DMS53 treated with DMSO at 0.1 percent for 48 hours (cell line): ENCODE measurements at regions not wholly inside any gene's neighbourhood (a gene's known extent, or its start where the extent isn't known, plus 50 kb on each side); places are given as distances from the start of the nearest gene placed in this dataset.

Experiments used
- DNase-seq: peaks from one replicate; lab custom pipeline; 2025; ENCODE audit not compliant: unreplicated experiment; lab: John Stamatoyannopoulos, UW

GRCh38 chr11:134677397-134677822 is 265.4 kb upstream of the B3GAT1 start:
- DNase-seq: no peak

- no peak for DNase-seq
These were observed 264.7 kb upstream of the B3GAT1 start for GRCh38 chr11:134676516-134677287.

- no peak for DNase-seq
These were observed 263.9 kb upstream of the B3GAT1 start for GRCh38 chr11:134675983-134676382.

GRCh38 chr11:134674974-134675373 is 262.9 kb upstream of the B3GAT1 start:
- DNase-seq: no peak

GRCh38 chr11:134670961-134671370 is 258.9 kb upstream of the B3GAT1 start:
- DNase-seq: no peak

- no peak for DNase-seq
These were observed 258.3 kb upstream of the B3GAT1 start for GRCh38 chr11:134670247-134670782.

GRCh38 chr11:134669796-134670195 is 257.8 kb upstream of the B3GAT1 start:
- DNase-seq: no peak

GRCh38 chr11:134668796-134669195 is 256.8 kb upstream of the B3GAT1 start:
- no peak for DNase-seq

GRCh38 chr11:134668076-134668475 is 256.0 kb upstream of the B3GAT1 start:
- DNase-seq: no peak

GRCh38 chr11:134667505-134667904 is 255.5 kb upstream of the B3GAT1 start:
- no peak for DNase-seq

GRCh38 chr11:134667175-134667500 is 255.1 kb upstream of the B3GAT1 start:
- no peak for DNase-seq

- DNase-seq: no peak
These were observed 254.5 kb upstream of the B3GAT1 start for GRCh38 chr11:134666273-134667174.

- DNase-seq: no peak
These were observed 253.7 kb upstream of the B3GAT1 start for GRCh38 chr11:134665571-134666270.

- DNase-seq: no peak
These were observed 253.1 kb upstream of the B3GAT1 start for GRCh38 chr11:134665188-134665535.

GRCh38 chr11:134664447-134665187 is 252.6 kb upstream of the B3GAT1 start:
- DNase-seq: no peak

GRCh38 chr11:134663506-134664313 is 251.7 kb upstream of the B3GAT1 start:
- no peak for DNase-seq

- DNase-seq: no peak
These were observed 250.8 kb upstream of the B3GAT1 start for GRCh38 chr11:134662629-134663360.

GRCh38 chr11:134661660-134662059 is 249.6 kb upstream of the B3GAT1 start:
- no peak for DNase-seq

GRCh38 chr11:134660416-134660815 is 248.4 kb upstream of the B3GAT1 start:
- no peak for DNase-seq
